Epithelial cell of prostate (primary cell): ENCODE measurements at regions not wholly inside any gene's neighbourhood (a gene's known extent, or its start where the extent isn't known, plus 50 kb on each side); places are given as distances from the start of the nearest gene placed in this dataset.

ENCODE experiments used
- DNase-seq: peaks from one replicate; pipeline ENCODE4 v3.0.0-alpha.2; 2011; ENCODE audit warnings: low read depth, low spot score
- H3K27ac ChIP-seq: fragments of 450-650 bp; 2 replicates; pipeline ENCODE4 v1.5.1; 2017; ENCODE audit warnings: mild to moderate bottlenecking

DNA sequence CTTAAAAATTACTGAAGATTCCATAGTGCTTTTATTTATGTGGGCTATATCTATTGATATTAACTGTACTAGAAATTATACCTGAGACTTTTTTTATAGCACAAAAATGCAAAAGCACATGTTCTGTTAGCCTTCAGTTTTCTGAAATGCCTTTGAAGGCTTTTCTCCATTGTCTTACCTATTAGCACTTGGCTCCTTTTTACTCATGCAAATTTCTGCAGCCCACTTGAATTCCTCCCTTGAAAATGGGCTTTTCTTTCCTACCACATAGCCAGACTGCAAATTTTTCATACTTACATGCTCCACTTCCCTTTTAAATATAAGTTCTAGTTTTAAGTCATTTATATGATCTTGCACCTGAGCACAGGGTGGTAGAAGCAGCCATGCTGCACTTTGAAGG lies 453.0 kb upstream of the TRIB2 start:
- H3K27ac ChIP-seq, result no peak overlapping the region
- DNase-seq, result no peak

DNA sequence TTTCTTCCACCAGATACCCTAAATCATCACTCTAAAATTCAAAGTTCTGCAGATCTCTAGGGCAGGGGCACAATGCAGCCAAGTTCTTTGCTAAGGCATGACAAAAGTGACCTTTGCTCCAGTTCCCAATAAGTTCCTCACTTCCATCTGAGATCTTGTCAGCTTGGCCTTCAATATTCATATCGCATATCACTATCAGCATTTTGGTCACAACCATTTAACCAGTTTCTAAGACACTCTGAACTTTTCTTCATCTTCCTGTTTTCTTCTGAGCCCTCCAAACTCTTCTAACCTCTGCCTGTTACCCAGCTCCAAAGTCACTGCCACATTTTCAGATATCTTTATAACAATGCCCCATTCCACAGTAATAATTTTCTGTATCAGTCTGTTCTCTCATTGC lies 452.6 kb upstream of the TRIB2 start:
- DNase-seq, result no peak
- H3K27ac ChIP-seq, result no peak overlapping the region

GRCh38 chr2:12265646-12266045 lies 451.1 kb upstream of the TRIB2 start:
- H3K27ac ChIP-seq, result no peak overlapping the region
- no peak for DNase-seq

- DNase-seq, result no peak
- H3K27ac ChIP-seq, result no peak overlapping the region
Measured at GRCh38 chr2:12267042-12267441, 449.7 kb upstream of the TRIB2 start.

DNA sequence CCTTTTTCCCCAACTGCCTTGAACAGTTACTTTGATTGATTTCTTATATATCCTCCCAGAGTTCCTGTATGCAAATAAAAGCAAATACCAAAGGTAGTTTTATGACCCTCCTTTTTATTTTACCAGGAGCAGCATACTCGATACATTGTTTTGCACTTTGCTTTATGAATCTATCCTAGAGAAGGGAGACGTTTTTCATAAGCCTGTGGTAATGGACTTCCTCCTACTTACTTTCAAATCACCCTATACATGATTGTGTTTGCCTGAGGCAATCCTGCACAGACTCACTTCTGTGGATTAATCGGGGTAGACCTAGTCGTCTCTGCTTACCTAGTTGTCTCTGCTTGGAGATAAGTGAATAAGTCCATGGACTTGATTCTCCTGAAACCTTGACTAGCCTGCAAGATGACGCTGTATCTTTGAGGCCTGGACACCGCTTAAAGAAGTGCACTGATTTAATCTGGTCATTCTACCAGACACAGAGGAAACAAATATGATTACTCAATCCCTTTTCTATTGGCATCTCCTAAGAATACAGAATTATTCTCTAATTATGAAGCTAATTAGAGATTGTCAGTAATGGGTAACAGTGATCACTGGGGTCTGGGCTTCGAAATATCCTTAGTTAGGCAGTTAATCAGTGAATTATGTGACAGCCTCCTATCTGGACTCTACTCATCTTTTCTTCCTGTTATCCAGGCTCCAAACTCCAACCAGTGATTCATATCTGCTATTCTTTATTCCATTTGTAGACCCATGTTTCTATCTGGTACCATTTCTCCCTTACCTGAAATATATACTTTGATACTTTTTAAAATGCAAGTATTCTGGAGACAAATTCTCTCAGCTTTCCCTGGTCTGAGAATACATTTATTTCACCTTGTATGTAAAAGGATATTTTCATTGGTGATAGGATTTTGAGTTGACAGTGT lies 447.4 kb upstream of the TRIB2 start:
- no peak overlapping the region for H3K27ac ChIP-seq
- no peak for DNase-seq

DNA sequence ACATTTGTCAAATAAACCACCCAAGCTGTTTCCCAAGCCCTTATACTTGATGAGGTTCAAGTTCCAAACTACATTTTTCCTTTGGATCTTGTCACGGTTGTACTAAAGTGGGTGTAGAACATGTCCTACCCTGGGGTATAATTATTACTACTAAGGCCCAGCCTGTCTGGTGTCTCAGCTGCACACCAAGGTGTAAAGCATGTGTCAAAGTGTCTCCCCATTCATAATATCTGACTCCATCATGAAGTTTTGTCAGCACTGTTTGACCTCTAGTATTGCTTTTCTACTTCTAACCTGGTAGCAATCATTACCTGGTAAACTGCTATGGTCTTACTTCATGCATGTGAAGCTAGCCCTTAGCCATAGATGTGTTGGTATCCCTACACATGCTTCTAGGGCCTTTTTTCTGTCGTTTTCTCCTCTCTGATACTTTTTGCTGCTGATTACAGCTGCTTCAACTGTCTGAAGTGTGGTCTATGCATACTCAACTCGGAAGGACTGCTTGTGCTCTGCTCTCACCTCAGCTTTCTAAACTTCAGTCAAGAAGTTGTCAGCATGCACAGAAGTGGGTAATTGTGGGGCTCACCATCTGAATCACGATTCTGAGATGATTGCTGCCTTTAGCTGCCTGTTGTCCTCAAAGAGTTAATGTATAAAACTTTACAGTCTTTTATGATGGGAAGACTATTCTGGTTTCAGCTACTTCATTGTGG lies 445.7 kb upstream of the TRIB2 start:
- H3K27ac ChIP-seq, result no peak overlapping the region
- DNase-seq, result no peak

DNA sequence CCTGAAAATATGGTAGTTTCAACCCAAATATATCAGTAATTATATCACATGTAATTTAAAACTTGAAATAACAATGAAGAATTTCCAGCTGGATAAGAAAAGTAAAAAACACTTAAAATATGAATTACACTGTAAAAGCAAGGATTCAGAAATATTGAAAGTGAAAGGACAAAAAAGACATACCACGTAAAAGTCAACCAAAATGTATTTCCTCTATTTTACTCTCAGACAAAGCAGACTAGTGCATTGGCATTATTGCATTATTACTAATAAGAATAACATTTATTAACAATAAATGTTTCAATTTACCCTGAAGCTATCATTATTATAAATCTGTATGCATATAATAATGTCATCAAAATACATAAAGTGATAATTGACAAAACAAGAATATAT lies 445.1 kb upstream of the TRIB2 start:
- no peak for DNase-seq
- no peak overlapping the region for H3K27ac ChIP-seq

DNA sequence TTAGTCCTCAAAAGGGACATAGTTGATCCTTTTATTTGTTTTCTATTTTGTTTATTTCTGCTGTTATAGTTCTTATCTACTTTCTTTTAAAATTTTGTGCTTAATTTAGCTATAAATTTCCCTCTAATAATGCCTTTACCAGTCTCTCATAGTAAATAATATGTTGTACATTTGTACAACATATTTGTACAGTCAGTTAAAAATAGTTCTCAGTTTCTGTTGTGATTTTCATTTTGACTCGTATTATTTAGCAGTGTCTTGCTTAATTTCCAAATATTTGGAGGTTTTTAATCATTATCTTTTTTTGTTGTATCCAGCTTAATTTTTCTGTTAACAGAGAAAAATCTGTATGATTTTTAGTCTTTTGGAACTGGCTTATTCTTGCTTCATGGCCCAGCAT lies 443.6 kb upstream of the TRIB2 start:
- H3K27ac ChIP-seq, result no peak overlapping the region
- no peak for DNase-seq

DNA sequence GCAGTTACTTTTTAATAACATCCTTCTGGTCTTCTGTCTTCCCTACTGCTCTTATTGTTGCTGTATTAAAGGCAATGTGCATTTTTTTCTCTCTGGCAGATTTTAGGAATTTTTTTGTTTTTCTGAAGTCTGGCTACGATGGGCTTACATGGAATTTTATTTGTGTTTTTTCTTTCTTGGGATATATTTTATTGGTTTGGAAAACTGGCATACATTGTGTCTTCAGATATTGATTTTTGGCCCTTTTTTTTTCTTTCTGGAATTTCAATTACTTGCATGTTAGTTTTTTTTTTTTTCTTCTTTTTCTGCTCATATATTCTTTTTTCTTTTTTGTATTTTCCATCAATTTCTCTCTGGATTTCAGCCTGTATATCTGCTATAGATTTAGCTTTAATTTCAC lies 442.1 kb upstream of the TRIB2 start:
- no peak for DNase-seq
- H3K27ac ChIP-seq, result no peak overlapping the region

- H3K27ac ChIP-seq, result no peak overlapping the region
- no peak for DNase-seq
Measured at GRCh38 chr2:12277241-12278034, 439.3 kb upstream of the TRIB2 start.

DNA sequence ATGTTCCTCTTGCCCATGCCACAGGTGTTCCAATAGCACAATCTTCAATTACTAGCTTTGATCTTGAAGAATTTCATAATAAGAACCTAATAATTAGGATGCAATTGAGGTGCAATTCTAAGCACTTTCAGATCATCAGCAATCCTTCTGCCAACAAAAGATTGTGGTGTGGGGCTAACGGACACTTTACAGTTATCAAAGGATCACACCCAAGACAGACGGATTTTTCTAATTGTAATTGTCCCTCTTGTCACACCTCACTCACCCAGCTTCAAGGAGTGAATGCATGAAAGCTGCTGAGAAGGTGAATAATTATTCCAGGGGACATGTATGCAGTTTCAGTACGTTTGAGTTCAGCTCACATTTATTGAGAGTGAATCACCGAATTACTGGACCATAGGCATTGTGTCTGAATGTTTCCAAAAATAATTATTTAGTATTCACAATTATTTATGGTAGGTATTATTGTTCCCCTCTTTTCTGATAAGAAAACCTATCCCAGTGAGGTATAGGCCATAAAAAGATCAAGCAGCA lies 438.5 kb upstream of the TRIB2 start:
- no peak overlapping the region for H3K27ac ChIP-seq
- DNase-seq, result no peak

DNA sequence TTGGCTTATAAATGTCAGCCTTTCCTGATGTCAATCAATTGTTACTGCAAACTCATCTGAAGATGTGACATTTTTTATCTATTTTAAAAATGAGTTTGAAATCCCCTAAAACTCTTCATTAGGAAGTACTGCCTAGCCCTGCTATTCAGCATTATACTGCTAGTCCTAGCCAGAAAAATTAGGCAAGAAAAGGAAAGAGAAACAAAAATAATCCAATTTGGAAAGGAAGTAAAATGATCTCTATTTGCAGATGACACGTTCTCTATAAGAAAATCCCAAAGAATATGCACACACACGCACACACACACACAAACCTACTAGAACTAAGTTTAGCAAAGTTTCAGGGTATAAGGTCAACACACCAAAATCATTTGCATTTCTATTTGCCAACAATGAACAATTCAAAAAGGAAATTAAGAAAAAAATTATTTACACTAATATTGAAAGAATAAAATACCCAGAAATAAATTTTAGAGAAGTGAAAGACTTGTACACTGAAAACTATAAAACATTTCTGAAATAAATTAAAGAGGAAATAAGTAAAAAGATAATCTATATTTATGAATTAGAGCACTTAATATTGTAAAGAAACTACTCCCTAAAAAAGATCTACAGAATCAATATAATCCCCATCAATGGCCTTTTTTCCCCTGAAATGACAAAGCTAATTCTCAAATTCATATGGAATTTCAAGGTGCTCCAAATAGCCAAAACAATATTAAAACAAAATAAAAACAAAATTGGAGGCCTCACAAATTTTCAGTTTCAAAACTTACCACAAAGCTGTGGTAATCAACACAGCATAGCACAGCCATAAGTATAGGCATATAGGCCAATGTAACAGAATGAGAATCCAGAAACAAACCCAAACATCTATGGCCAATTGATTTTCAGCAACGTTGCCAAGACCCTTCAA lies 433.7 kb upstream of the TRIB2 start:
- no peak for DNase-seq
- no peak overlapping the region for H3K27ac ChIP-seq

- DNase-seq, result no peak
- no peak overlapping the region for H3K27ac ChIP-seq
Measured at GRCh38 chr2:12284037-12284436, 432.7 kb upstream of the TRIB2 start.

DNA sequence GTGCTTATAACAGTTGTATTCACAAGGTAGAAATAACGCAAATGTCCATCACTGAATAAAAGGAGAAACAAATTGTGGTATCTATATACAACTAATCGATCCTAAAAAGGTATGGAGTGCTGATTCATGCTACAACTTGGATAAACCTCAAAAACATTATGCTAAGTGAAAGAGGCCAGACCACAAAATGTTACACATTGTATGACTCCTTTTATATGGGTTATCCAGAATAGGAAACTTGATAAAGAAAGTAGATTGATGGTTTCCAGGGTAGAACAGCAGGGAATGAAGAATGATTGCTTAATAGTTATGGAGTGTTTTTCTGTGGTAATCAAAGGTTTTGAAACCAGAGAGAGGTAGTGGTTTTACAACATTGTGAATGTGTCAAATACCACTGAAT lies 432.2 kb upstream of the TRIB2 start:
- DNase-seq, result peak; percentile 10
- no peak overlapping the region for H3K27ac ChIP-seq

DNA sequence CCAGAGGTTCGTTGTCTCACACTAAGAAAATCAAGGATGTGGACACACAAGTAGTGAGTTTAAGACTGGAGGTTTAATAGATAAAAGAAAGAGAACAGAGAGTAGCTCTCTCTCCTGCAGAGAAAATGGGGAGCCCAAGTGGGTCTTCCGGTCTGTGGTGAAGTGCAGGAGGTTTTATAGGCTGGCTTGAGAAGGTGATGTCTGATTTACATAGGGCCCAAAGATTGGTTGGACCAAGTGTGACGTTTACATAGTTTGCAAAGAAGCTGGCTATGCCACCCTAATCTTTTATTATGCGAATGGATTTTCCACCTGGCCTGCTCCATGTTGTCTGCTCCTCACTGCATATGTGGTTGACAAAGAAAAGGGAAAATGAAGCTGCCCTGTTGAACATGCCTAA lies 430.4 kb upstream of the TRIB2 start:
- no peak overlapping the region for H3K27ac ChIP-seq
- no peak for DNase-seq

DNA sequence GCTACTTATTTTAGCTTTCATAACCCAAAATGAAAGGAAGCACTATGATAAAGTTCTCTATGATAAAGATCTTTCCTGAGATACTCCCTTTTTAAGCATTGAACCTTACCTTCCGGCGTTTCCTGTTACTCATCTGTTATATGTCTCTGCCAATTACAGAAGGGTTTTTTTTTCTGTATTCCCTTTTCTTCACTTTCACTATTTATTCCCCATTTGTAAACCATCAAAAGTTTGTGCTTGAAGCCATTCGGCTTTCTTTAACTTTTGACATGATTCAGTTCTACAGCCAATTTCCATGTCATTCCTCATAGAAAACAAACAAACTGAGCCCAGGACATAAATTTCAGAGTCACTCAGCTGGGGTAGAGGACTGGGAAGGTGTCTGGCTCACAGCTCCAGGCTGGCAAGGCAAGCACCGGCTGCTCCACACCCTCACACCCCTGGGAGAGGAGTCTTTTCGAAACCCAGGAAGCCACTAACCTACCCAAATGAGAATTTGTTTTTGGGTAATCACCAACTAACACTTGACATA lies 429.4 kb upstream of the TRIB2 start:
- H3K27ac ChIP-seq, result peak overlapping the region; percentile 19

DNA sequence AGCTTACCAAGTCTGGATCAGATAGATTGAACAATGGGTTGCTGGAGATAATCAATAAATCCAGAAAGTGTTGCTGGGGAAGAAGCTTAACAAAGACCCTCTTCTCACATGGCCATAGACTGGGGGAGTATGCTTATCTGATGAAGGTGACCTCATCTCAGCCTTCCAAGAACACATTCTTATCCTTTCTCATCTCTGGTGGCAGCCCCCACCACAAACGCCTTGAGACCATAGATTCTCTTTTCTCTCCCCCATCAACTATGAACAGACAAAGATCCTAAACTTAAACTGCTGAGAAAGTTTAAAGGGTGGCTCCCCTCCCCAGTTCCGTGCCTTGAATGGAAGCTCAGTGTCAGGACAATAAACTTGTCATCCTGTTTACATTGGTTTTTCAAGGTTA lies 428.7 kb upstream of the TRIB2 start:
- no peak overlapping the region for H3K27ac ChIP-seq
- no peak for DNase-seq

More for the DNA sequence above, 429.4 kb upstream of the TRIB2 start:
- no peak for DNase-seq

DNA sequence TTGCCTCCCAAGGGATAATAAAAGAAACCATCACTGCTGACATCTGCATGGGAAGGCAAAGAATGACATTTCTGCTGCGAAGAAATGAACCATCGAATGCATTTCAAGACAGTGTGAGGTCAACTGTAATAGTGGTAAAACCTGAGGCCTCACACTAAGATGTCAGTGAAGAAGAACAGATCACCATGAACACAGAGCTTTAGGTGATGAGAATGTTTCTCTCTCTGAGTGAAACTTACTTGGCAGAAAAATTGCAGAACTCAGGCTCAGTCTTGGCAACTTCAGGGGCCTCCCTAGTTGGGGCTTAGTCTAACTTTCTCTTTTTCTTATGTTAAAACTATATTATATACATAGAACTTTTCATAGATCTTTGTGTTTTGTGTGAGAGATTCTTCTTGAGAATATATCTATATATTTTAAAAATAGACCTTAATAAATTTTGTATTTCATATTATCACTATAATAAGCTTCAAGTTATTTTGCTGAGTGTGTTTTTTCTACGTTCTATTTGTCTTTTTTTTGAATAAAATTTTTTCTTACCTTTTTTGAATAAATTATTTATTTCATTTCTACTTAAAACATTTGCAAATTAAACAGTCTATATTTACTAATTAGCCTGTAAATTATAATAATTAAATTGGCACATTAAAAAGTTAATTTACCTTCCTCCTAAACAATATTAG lies 427.5 kb upstream of the TRIB2 start:
- no peak for DNase-seq
- H3K27ac ChIP-seq, result no peak overlapping the region

- no peak overlapping the region for H3K27ac ChIP-seq
- DNase-seq, result no peak
Measured at GRCh38 chr2:12291303-12291702, 425.4 kb upstream of the TRIB2 start.
